ENCODE measurements at regions not wholly inside any gene's neighbourhood (a gene's known extent, or its start where the extent isn't known, plus 50 kb on each side); places are given as distances from the start of the nearest gene placed in this dataset.

DNA sequence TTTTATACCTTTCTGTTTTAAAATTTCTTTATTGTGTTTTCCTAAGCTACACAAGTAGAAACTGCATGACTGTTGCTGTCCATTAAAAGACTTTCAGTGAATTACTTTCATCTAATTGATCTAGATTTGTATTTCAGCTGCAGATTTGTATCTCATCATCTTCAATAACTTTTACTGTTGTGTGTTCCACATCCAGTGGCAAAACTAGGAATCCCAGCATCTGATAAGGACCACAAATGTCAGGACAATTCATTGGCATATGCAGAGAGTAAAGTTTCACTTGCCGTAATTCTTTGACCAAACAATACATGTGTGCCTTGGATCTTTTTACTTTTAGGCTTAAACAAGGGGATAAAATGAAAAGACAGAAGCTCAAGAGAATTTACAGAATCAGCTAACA lies 112.6 kb downstream of the FBXO8 start:
- H3K36me3 ChIP-seq = no peaks in the 10 kb centered on the region
- no peaks in the 10 kb centered on the region for H3K4me1 ChIP-seq
- no peak for DNase-seq (ENCODE audit: low spot score in 2 of 2)
- H3K27me3 ChIP-seq = peaks cover 5% of the 10 kb centered on the region
- TF ChIP-seq, protein P1, sequence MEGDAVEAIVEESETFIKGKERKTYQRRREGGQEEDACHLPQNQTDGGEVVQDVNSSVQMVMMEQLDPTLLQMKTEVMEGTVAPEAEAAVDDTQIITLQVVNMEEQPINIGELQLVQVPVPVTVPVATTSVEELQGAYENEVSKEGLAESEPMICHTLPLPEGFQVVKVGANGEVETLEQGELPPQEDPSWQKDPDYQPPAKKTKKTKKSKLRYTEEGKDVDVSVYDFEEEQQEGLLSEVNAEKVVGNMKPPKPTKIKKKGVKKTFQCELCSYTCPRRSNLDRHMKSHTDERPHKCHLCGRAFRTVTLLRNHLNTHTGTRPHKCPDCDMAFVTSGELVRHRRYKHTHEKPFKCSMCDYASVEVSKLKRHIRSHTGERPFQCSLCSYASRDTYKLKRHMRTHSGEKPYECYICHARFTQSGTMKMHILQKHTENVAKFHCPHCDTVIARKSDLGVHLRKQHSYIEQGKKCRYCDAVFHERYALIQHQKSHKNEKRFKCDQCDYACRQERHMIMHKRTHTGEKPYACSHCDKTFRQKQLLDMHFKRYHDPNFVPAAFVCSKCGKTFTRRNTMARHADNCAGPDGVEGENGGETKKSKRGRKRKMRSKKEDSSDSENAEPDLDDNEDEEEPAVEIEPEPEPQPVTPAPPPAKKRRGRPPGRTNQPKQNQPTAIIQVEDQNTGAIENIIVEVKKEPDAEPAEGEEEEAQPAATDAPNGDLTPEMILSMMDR (IDR thresholded peaks at IDR 0.05) = no peak
- TF ChIP-seq POLR2AphosphoS5 (IDR thresholded peaks at IDR 0.05) (no peak), POLR2A (IDR thresholded peaks at IDR 0.05) (no peak), EP300 (IDR thresholded peaks at IDR 0.05) (no peak)
- no peak overlapping the region for H3K4me3 ChIP-seq
- no peak overlapping the region for H3K27ac ChIP-seq
- WGBS = 88% methylated on average over 1 of the region's 1 CpG
- H3K9me3 ChIP-seq = no peaks in the 10 kb centered on the region

DNA sequence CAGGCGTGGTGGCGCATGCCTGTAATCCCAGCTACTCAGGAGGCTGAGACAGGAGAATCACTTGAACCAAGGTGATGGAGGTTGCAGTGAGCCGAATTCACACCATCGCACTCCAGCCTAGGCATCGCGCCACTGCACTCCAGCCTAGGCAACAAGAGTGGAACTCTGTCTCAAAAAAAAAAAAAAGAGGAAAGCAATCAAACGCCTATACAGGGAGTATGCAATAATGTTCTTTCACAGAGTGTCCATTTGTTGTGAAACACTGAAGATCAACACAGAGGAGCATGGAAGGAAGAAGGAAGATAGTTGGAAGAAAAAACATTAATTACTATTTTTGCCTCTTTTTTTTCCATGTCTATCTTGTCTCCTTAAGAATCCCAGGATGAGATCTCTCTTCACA lies 113.4 kb downstream of the FBXO8 start:
- TF ChIP-seq EP300 (IDR thresholded peaks at IDR 0.05) = no peak
- TF ChIP-seq POLR2A (IDR thresholded peaks at IDR 0.05) = no peak
- TF ChIP-seq, protein P1 (IDR thresholded peaks at IDR 0.05) = no peak
- no peaks in the 10 kb centered on the region for H3K4me1 ChIP-seq
- WGBS = 92% methylated on average over 7 of the region's 7 CpGs
- no peaks in the 10 kb centered on the region for H3K9me3 ChIP-seq
- no peak for DNase-seq (ENCODE audit: low spot score in 2 of 2)
- no peak overlapping the region for H3K4me3 ChIP-seq
- H3K27me3 ChIP-seq = peaks cover 5% of the 10 kb centered on the region
- no peak overlapping the region for H3K27ac ChIP-seq
- H3K36me3 ChIP-seq = no peaks in the 10 kb centered on the region

DNA sequence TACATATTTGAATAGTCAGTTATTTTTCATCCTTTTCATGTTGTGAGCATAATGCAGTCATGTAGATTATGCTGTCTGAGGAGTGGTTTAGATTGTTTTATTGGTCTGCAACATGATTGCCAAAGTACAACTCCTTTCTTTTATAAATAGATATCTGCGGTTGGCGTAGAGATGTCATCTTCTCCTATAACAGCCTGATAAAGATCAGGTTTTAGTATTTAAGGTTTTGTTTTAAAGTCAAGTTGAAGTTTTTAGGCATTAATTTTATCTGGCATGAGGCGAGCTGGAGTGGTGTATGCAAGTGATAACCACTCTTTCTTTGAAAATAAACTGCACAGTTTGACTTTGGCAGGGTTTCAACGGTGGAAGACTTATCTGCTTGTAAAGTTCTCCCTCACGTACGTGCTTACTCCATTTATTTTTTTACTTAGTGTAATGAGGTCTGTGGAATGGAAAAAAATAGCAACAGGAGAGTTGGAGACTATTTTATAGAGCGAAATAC lies 126.3 kb downstream of the FBXO8 start:
- TF ChIP-seq POLR2AphosphoS5 (IDR thresholded peaks at IDR 0.05) (no peak), EP300 (IDR thresholded peaks at IDR 0.05) (no peak), POLR2A (IDR thresholded peaks at IDR 0.05) (no peak)
- TF ChIP-seq, protein P1 (IDR thresholded peaks at IDR 0.05) = no peak
- H3K27ac ChIP-seq = no peak overlapping the region
- H3K4me3 ChIP-seq = no peak overlapping the region
- H3K4me1 ChIP-seq = peaks cover 4% of the 10 kb centered on the region
- H3K9me3 ChIP-seq = no peaks in the 10 kb centered on the region
- no peaks in the 10 kb centered on the region for H3K36me3 ChIP-seq
- 48% methylated on average over 7 of the region's 7 CpGs for WGBS
- H3K27me3 ChIP-seq = no peaks in the 10 kb centered on the region
- no peak for DNase-seq (ENCODE audit: low spot score in 2 of 2)

DNA sequence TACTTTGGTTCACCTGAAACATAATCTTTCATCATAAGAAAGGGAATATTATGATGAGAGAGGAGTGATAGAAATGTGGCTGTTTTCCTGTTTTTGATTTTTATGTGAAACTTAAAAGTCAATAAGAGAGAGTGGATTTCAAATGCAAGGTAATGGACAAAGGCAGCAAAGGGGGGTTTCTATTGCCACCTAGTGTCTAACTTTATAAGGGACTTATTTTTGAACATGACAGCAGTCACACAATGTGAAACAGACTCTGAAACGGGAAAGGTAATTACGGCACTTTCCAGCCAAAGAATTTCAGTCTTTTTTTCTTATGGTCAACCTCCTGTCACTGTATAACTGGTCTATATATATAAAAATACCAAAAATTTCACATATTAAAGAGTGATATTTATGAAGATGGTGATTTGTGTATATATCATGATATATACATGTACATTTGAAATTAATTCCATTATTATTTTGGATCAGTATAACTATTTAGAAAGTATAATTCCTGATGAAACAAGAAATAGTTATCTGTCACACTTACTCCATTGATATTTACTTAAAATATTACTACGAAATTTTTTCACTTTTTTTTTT lies 127.1 kb downstream of the FBXO8 start:
- no peak for TF ChIP-seq EP300 (IDR thresholded peaks at IDR 0.05)
- no peak for TF ChIP-seq POLR2AphosphoS5 (IDR thresholded peaks at IDR 0.05)
- TF ChIP-seq, protein P1 (IDR thresholded peaks at IDR 0.05) = peak in 1 of 2 donors; percentile 50
- no peak for TF ChIP-seq POLR2A (IDR thresholded peaks at IDR 0.05)
- 22% methylated on average over 3 of the region's 3 CpGs for WGBS
- DNase-seq (ENCODE audit: low spot score in 2 of 2) = no peak
- H3K36me3 ChIP-seq = no peaks in the 10 kb centered on the region
- peaks cover 4% of the 10 kb centered on the region for H3K4me1 ChIP-seq
- no peaks in the 10 kb centered on the region for H3K9me3 ChIP-seq
- no peak overlapping the region for H3K4me3 ChIP-seq
- H3K27me3 ChIP-seq = no peaks in the 10 kb centered on the region
- H3K27ac ChIP-seq = no peak overlapping the region

DNA sequence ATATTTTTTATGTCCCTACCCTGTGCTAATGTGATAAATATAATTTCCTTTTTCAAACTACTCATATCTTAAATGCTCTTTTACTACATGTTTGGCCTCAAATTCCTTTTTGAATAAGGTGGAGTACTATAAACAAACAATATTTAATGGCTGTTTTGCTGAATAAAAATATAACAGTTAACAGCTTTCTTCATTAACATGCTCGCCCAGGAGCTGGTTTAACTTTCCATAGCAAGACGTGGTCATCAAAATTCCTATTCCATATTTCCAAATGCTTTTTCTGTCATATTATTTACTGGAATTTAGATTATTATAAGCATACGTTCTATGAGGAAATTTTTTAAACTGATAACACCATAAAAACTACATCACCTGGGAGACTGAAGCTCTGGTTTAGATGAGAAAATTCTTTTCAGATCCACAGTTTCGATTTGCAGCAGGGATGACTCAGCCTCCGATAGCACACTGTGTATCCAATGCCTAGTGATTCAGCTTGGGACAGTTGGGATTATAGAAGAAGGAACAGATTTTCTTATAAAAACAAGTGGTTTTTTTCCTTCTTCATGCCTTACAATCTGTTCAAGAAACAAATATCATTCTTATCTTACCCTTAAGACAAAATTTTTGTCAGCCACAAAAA lies 129.1 kb downstream of the FBXO8 start:
- H3K36me3 ChIP-seq = no peaks in the 10 kb centered on the region
- H3K4me1 ChIP-seq = peaks cover 4% of the 10 kb centered on the region
- H3K4me3 ChIP-seq = peak overlapping the region; percentile 28
- TF ChIP-seq POLR2AphosphoS5 (IDR thresholded peaks at IDR 0.05) (no peak), EP300 (IDR thresholded peaks at IDR 0.05) (no peak), POLR2A (IDR thresholded peaks at IDR 0.05) (no peak)
- TF ChIP-seq, protein P1 (IDR thresholded peaks at IDR 0.05) = no peak
- no peak for DNase-seq (ENCODE audit: low spot score in 2 of 2)
- no peaks in the 10 kb centered on the region for H3K27me3 ChIP-seq
- no peaks in the 10 kb centered on the region for H3K9me3 ChIP-seq
- 36% methylated on average over 5 of the region's 5 CpGs for WGBS
- H3K27ac ChIP-seq = peak overlapping the region; percentile 35
